ENCODE measurements at regions not wholly inside any gene's neighbourhood (a gene's known extent, or its start where the extent isn't known, plus 50 kb on each side); places are given as distances from the start of the nearest gene placed in this dataset.

DNA sequence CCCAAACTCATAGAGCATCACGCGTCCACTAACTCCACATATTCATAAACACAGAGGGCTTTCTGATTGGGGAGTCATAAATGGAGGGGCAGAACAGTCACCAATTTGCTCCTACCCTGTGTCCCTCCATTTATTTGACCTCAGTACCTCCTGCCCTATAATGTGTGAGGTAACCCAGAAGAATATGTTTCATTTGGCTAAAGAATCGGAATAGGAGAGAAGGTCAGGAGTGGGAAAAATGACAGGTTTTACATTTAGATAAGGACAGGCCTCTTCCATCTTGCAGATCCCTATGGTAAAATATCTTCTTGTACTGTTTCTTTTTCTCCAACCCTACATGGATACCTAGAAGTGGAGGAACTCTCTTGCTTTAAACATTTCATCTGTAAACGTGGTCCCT, 578.0 kb downstream of the TUSC7 start:
- no peak for DNase-seq (ENCODE audit: low spot score)
- TF ChIP-seq, protein P1, sequence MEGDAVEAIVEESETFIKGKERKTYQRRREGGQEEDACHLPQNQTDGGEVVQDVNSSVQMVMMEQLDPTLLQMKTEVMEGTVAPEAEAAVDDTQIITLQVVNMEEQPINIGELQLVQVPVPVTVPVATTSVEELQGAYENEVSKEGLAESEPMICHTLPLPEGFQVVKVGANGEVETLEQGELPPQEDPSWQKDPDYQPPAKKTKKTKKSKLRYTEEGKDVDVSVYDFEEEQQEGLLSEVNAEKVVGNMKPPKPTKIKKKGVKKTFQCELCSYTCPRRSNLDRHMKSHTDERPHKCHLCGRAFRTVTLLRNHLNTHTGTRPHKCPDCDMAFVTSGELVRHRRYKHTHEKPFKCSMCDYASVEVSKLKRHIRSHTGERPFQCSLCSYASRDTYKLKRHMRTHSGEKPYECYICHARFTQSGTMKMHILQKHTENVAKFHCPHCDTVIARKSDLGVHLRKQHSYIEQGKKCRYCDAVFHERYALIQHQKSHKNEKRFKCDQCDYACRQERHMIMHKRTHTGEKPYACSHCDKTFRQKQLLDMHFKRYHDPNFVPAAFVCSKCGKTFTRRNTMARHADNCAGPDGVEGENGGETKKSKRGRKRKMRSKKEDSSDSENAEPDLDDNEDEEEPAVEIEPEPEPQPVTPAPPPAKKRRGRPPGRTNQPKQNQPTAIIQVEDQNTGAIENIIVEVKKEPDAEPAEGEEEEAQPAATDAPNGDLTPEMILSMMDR (IDR thresholded peaks at IDR 0.05; ENCODE audit: extremely low read depth, missing control alignments): no peak

DNA sequence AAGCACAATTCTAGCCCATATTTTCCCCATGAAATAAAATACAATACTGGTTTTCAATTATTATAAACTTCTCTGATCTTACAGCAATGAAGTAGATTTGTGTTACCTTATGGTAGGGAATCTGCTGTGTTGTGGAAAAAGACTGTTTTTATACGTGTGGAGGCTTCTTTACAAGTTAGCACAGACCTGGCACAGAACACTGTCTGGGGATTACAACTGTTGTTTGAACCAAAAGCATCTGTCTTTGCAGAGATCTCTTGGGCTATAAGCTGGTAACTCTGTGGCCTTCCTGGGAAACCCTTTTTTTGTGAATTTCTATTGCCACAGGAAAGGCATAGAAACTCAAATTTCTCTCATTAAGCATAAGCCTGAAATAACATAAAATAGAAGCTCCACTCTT, 581.9 kb downstream of the TUSC7 start:
- no peak for DNase-seq (ENCODE audit: low spot score)
- TF ChIP-seq, protein P1 (IDR thresholded peaks at IDR 0.05; ENCODE audit: extremely low read depth, missing control alignments): no peak

DNA sequence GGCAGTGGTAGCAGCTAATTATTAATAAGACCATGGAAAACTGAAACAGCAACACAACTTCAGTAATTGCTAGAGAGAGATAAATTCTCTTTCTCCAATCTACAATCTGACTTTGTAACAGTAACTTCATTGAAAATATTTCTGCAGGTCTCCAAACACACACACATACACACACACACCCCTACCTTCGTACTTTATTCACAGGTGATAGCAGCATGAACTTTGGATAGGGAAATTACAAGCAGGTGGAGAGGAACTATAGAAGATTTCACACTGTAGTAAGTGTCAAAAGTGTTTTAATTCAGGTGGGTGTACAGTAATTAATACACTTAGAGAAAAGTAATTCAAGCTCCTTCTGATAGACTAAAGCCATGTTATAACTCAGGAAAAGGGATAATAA, 587.5 kb downstream of the TUSC7 start:
- TF ChIP-seq, protein P1 (IDR thresholded peaks at IDR 0.05; ENCODE audit: extremely low read depth, missing control alignments): no peak

DNA sequence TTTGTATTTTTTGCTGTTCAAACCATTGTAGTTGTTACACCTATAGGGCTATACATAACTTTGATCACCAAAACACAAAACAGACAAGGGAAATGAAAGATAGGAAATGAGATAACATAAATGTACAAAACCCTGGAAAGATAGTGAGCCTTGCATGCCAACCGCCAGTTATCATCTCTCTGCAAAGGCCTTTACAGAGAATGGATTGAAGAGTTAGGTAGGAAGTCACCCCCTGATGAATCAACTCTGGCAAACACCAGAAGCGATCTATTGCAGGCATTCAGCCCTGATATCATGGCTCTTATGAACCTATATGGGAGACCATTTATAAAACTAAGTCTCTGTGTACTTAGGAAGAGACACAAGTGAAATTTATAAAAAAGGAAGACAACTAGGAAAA, 588.0 kb downstream of the TUSC7 start:
- DNase-seq (ENCODE audit: low spot score): no peak
- TF ChIP-seq, protein P1 (IDR thresholded peaks at IDR 0.05; ENCODE audit: extremely low read depth, missing control alignments): no peak

More for the DNA sequence above, 587.5 kb downstream of the TUSC7 start:
- DNase-seq (ENCODE audit: low spot score): no peak

DNA sequence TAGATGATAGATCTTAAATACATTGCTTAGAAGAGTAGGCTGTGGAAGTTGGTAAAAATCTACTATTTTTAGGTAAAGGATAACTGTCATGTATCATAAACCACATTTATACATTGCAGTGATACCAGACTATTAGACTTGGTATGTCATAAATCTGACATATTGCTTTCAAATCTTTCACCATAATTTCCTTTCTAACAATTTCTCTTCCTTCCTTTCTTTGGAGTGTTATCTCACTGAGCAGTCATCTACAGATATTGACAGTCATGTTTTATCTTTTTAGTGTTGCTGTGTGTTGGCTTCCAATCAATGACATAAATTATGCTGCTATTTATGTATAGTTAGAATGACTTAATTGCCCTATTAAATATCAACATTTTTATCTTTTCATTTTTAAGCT, 588.7 kb downstream of the TUSC7 start:
- DNase-seq (ENCODE audit: low spot score): no peak
- TF ChIP-seq, protein P1 (IDR thresholded peaks at IDR 0.05; ENCODE audit: extremely low read depth, missing control alignments): no peak

DNA sequence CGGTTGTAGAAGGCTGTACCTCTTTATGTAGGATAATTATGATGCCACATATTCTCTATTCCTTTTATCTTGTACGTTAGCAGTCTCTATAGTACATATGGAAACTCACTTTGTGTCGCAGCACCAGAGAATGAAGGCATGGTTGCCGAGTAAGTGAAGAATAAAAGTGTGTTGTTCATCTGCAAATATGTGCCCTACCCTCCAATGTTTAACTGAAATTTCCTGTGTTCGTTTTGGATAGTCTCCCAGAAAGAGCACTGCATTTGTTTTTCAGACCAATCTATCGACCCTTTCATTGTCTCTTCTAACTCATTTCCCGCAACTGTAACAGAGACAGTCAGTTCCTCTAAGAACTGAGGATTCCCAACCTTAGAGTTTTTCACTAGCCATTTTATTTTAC, 592.8 kb downstream of the TUSC7 start:
- TF ChIP-seq, protein P1 (IDR thresholded peaks at IDR 0.05; ENCODE audit: extremely low read depth, missing control alignments): no peak
- no peak for DNase-seq (ENCODE audit: low spot score)

DNA sequence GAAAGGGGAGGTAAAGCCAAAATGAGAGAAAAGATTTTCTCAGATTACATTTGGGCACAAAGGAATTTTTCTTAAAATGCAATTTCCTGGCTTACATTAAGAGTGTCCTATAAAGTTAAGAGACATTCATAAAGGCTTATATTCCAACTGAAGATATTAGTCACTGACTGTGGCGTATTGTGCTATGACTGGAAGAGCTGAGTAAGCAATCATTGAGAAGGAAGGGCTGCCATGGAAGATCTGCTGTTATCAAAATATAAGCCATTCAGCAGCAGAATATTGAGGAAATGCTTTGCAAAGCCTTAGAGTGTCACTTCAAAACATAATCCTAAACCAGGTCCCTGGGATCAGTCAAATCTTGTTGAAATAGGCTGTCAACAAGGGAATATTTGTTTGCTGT, 593.9 kb downstream of the TUSC7 start:
- DNase-seq (ENCODE audit: low spot score): no peak
- TF ChIP-seq, protein P1 (IDR thresholded peaks at IDR 0.05; ENCODE audit: extremely low read depth, missing control alignments): no peak

All from GM20000 (cell line).